NT2/D1 (cell line): ENCODE measurements at regions not wholly inside any gene's neighbourhood (a gene's known extent, or its start where the extent isn't known, plus 50 kb on each side); places are given as distances from the start of the nearest gene placed in this dataset.

Source experiments
- SUZ12 ChIP-seq: IDR thresholded peaks from 2 replicates; pipeline ENCODE4 v1.6.1; 2011; ENCODE audit not compliant: insufficient read length, insufficient read depth; ENCODE audit errors: extremely low read depth
- YY1 ChIP-seq: IDR thresholded peaks from 2 replicates; pipeline ENCODE4 v1.6.1; 2011; ENCODE audit not compliant: insufficient read length, insufficient read depth
- ZNF274 ChIP-seq: IDR thresholded peaks from 2 replicates; pipeline ENCODE4 v1.6.1; 2011; ENCODE audit warnings: mild to moderate bottlenecking, low read depth, low read length

DNA sequence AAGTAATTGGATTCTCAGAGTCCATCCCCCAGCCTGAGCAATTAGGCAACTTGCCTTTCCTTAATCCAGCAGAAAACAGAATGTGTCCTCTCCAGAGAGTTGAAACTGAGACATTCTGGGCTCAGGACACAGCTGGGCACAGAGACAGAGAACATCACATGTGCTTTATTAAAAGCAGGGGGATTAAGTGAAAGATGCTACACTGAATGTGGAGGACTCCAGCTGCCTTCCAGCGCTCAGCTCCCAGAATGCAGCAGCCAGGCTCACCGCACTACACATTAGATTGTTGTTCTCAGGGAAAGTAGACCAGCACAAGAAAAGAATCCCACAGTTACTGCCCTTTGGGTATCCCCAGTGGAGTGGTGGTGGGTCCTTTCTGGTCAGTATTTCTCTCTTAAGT lies 141.6 kb upstream of the IL12B start:
- TF ChIP-seq SUZ12: no peak
- no peak for TF ChIP-seq ZNF274
- no peak for TF ChIP-seq YY1
